NCI-H1105 treated with DMSO at 0.1 percent for 48 hours (cell line): ENCODE measurements at regions not wholly inside any gene's neighbourhood (a gene's known extent, or its start where the extent isn't known, plus 50 kb on each side); places are given as distances from the start of the nearest gene placed in this dataset.

Experiments
- DNase-seq: peaks from one replicate; lab custom pipeline; 2025; lab: John Stamatoyannopoulos, UW

- DNase-seq: no peak
These were observed 50.4 kb upstream of the PPP2R2D start for GRCh38 chr10:131850383-131850870.
